T-helper 2 cell (primary cell): ENCODE measurements at regions not wholly inside any gene's neighbourhood (a gene's known extent, or its start where the extent isn't known, plus 50 kb on each side); places are given as distances from the start of the nearest gene placed in this dataset.

ENCODE experiments used
- DNase-seq, 5 experiments: peaks; one replicate each; pipeline versions ENCODE4 v3.0.0 to v3.0.0-alpha.2; 2012 to 2022

GRCh38 chr11:30089921-30090320, 73.1 kb upstream of the KCNA4 start:
- no peak for DNase-seq

GRCh38 chr11:30091246-30091645, 74.4 kb upstream of the KCNA4 start:
- no peak for DNase-seq

GRCh38 chr11:30091737-30092136, 74.9 kb upstream of the KCNA4 start:
- DNase-seq = no peak

- no peak for DNase-seq
Measured at GRCh38 chr11:30092518-30092917, 75.7 kb upstream of the KCNA4 start.

GRCh38 chr11:30100495-30100894, 83.7 kb upstream of the KCNA4 start:
- DNase-seq = no peak

GRCh38 chr11:30106222-30107181, 89.7 kb upstream of the KCNA4 start:
- DNase-seq = no peak

- no peak for DNase-seq
Measured at GRCh38 chr11:30107899-30108298, 91.1 kb upstream of the KCNA4 start.

GRCh38 chr11:30109774-30110173, 92.9 kb upstream of the KCNA4 start:
- no peak for DNase-seq

GRCh38 chr11:30110691-30111090, 93.9 kb upstream of the KCNA4 start:
- no peak for DNase-seq

GRCh38 chr11:30111786-30112185, 95.0 kb upstream of the KCNA4 start:
- no peak for DNase-seq

- DNase-seq = no peak
Measured at GRCh38 chr11:30113326-30113898, 96.6 kb upstream of the KCNA4 start.

GRCh38 chr11:30116512-30116911, 99.7 kb upstream of the KCNA4 start:
- DNase-seq = no peak

GRCh38 chr11:30120045-30120589, 103.3 kb upstream of the KCNA4 start:
- DNase-seq = no peak

- DNase-seq = no peak
Measured at GRCh38 chr11:30125456-30125855, 105.4 kb upstream of the FSHB start.

GRCh38 chr11:30128269-30128932, 102.4 kb upstream of the FSHB start:
- DNase-seq = peak in 1 of 5 experiments; percentile 3

GRCh38 chr11:30131535-30131934, 99.3 kb upstream of the FSHB start:
- DNase-seq = no peak

- DNase-seq = no peak
Measured at GRCh38 chr11:30133281-30133680, 97.5 kb upstream of the FSHB start.

GRCh38 chr11:30143098-30143705, 87.6 kb upstream of the FSHB start:
- DNase-seq = peak in 1 of 5 experiments; percentile 16

- DNase-seq = no peak
Measured at GRCh38 chr11:30147293-30147692, 83.5 kb upstream of the FSHB start.

GRCh38 chr11:30149998-30150397, 80.8 kb upstream of the FSHB start:
- no peak for DNase-seq

GRCh38 chr11:30150425-30150824, 80.4 kb upstream of the FSHB start:
- no peak for DNase-seq

GRCh38 chr11:30153008-30153407, 77.8 kb upstream of the FSHB start:
- no peak for DNase-seq

- DNase-seq = no peak
Measured at GRCh38 chr11:30155428-30155827, 75.4 kb upstream of the FSHB start.
